Activated CD4-positive, alpha-beta T cell treated with anti-CD3 and anti-CD28 coated beads, Interleukin-2, amount 50 U/mL, for 1 hour (primary cell): ENCODE measurements at regions not wholly inside any gene's neighbourhood (a gene's known extent, or its start where the extent isn't known, plus 50 kb on each side); places are given as distances from the start of the nearest gene placed in this dataset.

Source experiments
- DNase-seq: peaks from one replicate; pipeline ENCODE4 v3.0.0-alpha.2; 2020

DNA sequence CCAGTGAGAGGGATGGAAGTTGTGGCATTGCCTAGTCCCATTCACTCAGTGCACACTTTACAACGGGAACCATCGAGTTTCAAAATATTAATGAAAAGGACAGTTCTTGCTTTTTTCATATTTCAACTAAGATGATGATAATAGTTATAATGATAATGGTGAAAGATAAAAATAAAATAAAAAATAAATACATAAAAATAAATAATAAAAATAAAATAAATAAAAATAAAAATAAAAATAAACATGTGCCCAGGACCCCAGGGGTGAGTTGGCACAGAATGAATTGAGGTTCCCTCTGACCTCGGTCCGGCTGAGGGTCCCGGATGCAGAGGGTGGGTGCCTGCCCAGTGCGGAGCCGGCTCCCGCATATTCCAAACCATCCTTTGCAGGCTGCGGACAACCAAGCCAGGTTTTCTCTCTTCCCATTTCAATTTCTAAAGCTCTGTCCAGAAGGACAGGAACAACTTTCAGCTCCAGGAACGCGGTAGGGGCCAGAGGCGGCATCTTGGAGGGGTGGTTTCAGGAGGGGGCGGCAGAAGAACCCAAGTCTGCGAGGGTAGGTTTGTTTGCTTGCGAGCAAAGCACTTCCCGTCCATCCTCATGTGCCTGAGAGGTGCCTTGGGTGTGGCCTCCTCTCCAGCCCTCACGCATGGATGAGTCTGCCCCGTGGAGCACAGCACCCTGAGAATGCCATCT is 236.8 kb downstream of the DLL1 start:
- no peak for DNase-seq

- no peak for DNase-seq
These were observed 237.7 kb downstream of the DLL1 start for GRCh38 chr6:170052991-170053821.

DNA sequence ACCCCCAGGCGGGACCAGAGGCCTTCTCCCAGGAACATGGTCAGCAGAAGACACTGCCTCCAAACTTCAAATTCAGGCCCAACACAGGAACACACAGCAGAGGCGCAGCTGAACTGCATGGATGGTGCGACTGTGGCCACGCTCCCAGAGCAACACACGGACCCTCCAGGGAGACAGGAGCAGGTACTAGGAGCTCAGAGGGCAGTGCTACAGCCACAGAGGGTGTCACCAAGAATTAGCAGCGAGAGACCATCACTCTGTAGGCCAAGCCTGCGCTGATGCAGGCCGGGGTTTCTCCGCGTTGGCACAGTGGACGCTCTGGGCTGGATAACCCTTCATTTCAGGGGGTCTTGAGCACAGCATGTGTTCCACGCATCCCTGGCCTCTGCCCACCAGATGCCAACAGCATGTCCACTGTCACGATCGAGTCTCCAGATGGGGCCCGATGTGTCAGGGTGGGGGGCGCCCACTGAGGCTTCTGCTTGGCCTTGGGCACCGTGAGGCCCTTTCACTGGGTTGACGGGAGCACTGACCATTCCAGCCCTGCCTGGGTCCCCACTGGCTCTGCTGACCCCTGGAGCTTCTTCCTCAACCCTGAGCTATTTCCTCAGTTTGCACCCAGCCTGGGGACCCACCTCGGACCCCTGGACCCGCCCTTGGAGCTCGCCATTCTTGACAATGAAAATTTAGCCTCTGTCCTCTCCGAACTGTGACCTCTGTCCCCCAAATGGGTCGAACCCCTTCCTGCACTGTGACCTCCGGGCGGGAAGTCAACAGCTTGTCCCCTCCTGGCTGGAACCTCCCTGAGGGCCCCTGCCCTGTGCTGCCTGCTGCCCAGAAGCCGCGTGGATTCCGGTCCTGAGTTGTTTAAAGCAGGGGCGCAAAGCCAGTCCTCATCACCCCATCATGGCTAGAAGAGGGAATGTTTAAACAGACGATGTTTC is 239.4 kb downstream of the DLL1 start:
- no peak for DNase-seq

GRCh38 chr6:170050591-170051041 is 240.3 kb downstream of the DLL1 start:
- DNase-seq = no peak

- no peak for DNase-seq
These were observed 241.0 kb downstream of the DLL1 start for GRCh38 chr6:170049641-170050561.

DNA sequence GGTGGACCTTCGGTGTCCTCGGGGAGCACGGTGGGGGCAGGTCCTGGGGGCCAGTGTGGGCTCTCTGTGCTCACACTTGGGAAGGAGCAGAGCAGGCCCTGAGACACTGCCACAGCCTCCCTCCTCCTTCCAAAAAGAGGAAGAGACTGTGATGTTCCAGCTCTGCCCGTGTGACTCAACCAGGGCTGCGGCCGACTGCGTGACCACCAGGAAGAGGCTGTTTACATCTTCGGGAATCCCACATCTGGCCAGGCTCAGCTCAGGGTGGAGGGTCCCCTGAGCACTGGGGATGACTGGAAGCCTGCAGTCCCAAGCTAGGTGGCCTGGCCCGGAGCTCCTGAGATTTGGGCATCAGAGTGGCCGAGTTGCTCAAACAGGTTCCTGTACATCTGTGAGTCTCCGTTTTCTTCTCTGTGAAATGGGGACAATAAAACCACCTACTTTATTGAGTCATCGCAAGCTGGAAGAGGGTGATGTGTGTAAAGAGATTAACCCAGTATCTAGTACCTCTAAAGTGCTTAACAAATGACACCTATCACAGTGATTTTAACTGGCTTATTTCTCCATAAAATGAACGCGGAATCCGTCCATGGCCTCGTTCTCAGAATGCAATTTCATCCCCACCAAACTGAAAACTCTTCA is 242.1 kb downstream of the DLL1 start:
- no peak for DNase-seq

GRCh38 chr6:170047823-170048222 is 243.1 kb downstream of the DLL1 start:
- no peak for DNase-seq

- no peak for DNase-seq
These were observed 243.9 kb downstream of the DLL1 start for GRCh38 chr6:170046791-170047626.

DNA sequence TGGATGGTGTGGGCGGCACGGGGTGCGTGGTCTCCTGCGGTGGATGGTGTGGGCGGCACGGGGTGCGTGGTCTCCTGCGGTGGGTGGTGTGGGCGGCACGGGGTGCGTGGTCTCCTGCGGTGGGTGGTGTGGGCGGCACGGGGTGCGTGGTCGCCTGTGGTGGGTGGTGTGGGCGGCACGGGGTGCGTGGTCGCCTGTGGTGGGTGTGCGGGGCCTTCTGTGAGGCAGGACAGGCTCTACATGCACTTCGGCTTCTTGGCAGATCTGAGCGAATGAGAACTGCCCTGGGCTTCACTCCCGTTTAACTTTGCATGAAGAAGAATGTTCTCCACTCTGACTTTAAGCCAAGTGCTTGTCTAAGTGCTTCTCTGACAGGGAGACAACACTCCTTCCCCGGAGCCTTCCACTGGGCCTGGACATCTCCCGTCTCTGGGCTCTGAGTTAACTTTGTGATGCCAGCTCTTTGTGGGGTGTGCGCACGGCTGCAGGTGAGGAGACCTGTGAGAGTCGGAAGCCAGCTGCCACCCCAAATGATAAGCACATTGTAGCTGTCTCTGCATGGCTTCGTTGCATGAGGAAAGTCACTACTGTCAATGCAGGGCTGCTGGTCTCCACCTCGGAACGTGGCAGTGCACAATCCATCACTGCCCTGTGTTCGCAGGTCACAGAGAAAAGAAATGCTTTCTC is 244.8 kb downstream of the DLL1 start:
- no peak for DNase-seq

- no peak for DNase-seq
These were observed 245.3 kb downstream of the DLL1 start for GRCh38 chr6:170045563-170045960.

GRCh38 chr6:170044836-170045562 is 245.9 kb downstream of the DLL1 start:
- no peak for DNase-seq

GRCh38 chr6:170043881-170044790 is 246.7 kb downstream of the DLL1 start:
- no peak for DNase-seq

DNA sequence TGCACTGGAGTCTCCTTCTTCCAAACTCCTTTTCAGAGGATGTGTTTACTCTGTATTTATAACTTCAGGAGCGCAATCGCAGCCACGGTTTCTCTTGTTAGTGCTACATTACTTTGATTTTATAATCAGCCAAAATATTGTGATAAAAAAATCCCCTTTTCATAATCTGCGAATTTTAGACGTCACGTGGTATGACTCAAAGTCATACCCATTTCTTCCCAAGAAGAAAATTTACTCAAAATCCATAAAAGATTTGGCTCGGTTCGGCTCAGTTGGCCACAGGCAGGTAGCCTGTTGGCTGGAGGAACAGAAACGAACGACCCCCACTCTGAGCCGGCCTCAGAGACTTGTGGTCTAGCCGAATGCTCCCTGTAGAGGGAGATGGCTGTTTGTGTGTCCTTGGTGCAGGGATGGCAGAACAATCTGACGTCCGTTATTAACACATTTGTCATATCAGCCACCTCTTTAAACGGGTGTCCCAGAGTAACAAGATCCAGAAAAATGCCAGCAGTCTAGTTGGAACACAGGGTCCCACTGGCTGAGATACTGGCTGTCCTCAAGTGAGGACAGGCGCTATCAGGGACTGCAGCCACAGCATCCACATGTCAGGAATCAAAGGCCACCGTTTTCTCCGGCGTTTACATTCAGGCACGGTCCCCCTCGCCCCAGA is 247.6 kb downstream of the DLL1 start:
- DNase-seq = no peak

DNA sequence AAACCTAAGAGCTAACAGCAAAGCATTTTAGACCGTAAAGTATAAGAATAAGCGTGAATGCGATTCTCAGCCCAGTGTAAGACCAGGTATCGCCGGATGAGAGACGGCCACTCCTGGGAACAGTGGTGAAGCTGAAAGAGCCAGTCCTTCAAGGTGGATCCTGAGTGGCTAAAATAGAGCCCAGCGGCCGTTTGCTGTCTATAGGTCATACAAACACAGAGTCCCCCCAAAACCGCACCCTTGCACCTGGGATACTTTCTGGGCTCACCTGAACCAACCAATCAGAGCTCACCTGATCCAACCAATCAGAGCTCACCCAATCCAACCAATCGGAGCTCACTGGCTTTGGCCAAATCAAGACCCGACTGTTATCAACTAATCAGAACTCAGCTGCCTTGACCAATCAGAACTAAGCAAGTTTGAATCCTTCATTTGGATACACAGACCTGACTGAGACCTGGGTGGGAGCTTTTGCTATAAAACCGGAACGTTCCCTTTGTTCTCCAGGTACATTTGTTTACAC is 248.2 kb downstream of the DLL1 start:
- no peak for DNase-seq

DNA sequence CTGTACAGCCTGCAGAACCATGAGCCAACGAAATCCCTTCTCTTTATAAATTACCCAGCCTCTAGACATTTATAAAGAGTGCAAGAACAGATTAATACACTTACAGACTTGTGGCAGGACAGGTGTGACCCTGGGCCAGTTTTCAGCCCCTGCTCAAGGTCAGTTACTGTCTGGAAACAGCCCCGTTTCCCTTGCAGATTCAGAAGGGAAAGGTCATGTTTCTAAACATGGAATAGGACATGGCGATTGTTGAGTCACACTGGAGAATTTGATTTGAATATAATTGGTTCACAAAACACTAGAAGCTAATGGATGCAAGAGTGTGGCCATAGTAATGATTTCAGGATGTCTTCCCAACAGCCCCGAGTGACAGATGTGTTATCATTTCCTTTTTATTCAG is 248.8 kb downstream of the DLL1 start:
- DNase-seq = no peak

DNA sequence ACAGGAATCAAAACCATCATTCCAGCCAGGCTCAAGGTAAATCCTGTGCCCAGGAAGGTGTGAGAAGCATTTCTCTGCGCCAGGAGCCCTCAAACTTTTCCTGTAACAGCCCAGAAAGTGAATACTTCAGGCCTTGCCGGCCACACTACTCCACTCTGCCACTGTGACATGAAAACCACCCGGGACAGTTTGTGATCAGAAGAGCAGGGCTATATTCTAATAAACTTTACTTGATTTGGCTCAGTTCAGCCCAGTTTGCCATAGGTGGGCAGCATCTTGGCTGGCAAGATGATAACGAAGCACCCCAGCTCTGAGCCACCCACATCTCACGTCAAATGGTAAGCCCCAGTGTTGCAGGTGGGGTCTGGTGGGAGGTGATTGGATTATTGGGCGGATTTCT is 249.4 kb downstream of the DLL1 start:
- DNase-seq = no peak

- no peak for DNase-seq
These were observed 250.0 kb downstream of the DLL1 start for GRCh38 chr6:170040906-170041305.
